HFF-Myc (cell line): ENCODE measurements at regions not wholly inside any gene's neighbourhood (a gene's known extent, or its start where the extent isn't known, plus 50 kb on each side); places are given as distances from the start of the nearest gene placed in this dataset.

Experiments used
- DNase-seq: peaks from one replicate; pipeline ENCODE4 v3.0.0-alpha.2; 2011; ENCODE audit warnings: low read depth; ENCODE audit errors: extremely low read depth
- H3K4me3 ChIP-seq: replicated peaks from 2 replicates; pipeline ENCODE4 v1.5.1; 2011; ENCODE audit warnings: low read depth, mild to moderate bottlenecking, control low read depth, low read length
- TF ChIP-seq, protein P1 (sequence below): IDR thresholded peaks from 2 replicates; pipeline ENCODE4 v1.5.1; 2012; ENCODE audit warnings: mild to moderate bottlenecking, low read depth, low read length, control low read depth; ENCODE audit errors: missing control alignments

DNA sequence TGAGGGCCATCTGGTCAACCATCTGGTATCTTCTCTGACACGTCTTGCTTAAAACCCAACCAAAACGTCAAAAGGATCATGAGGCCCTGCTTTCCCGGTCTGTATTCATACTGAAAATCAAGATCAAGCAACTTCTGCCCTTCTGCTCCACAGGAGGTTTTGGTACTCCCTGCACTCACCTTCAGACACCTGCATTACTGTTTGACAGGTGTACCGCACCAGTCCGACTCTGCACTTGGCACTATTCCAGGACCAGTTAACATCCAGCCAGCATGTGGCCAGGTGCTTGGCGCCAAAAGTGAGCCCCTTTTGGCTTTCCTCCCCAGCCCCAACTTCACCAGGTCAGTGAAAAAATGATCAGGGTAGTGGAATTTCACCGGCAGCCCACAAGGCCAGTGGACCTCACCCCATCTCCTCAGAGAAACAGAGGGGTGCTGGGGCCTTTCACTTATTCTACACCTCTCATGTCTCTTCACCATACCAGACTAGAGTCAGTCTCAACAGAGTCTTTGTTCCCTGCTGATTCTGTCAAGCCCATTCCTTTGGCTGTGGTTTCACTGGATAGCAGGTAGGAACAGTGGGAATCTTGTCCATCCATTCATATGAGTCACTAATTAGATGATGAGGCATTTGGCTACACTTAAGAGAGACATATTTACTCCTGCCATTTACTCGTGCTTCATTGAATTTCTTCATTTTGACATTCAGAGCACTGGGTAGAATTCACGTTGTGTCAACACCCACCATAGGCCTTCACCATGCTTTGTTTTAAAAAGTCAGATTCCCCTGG, 85.3 kb downstream of the ZNF726 start:
- DNase-seq = no peak

DNA sequence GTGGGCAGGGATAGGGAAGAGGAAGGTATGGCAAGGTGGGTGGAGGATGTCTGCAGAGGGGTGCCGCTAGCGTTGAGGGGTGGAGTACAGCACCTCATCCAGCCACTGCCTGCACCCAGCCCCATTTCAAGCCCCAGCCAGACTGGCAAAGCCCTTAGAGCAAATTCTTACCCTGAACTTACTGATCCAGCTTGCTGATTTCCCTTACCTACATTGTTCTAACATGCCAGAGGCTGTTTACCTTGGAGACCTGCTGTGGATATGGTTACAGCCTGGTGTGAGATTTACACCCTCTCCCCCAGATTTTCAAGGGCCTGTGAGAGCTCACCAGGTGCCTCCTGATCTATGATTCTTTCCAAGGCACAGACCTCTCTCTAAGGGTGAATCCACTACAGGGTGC, 86.0 kb downstream of the ZNF726 start:
- H3K4me3 ChIP-seq = no peak overlapping the region
- TF ChIP-seq, protein P1, sequence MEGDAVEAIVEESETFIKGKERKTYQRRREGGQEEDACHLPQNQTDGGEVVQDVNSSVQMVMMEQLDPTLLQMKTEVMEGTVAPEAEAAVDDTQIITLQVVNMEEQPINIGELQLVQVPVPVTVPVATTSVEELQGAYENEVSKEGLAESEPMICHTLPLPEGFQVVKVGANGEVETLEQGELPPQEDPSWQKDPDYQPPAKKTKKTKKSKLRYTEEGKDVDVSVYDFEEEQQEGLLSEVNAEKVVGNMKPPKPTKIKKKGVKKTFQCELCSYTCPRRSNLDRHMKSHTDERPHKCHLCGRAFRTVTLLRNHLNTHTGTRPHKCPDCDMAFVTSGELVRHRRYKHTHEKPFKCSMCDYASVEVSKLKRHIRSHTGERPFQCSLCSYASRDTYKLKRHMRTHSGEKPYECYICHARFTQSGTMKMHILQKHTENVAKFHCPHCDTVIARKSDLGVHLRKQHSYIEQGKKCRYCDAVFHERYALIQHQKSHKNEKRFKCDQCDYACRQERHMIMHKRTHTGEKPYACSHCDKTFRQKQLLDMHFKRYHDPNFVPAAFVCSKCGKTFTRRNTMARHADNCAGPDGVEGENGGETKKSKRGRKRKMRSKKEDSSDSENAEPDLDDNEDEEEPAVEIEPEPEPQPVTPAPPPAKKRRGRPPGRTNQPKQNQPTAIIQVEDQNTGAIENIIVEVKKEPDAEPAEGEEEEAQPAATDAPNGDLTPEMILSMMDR = no peak
- DNase-seq = no peak

More for the DNA sequence above, 85.3 kb downstream of the ZNF726 start:
- no peak overlapping the region for H3K4me3 ChIP-seq
- TF ChIP-seq, protein P1 = no peak

DNA sequence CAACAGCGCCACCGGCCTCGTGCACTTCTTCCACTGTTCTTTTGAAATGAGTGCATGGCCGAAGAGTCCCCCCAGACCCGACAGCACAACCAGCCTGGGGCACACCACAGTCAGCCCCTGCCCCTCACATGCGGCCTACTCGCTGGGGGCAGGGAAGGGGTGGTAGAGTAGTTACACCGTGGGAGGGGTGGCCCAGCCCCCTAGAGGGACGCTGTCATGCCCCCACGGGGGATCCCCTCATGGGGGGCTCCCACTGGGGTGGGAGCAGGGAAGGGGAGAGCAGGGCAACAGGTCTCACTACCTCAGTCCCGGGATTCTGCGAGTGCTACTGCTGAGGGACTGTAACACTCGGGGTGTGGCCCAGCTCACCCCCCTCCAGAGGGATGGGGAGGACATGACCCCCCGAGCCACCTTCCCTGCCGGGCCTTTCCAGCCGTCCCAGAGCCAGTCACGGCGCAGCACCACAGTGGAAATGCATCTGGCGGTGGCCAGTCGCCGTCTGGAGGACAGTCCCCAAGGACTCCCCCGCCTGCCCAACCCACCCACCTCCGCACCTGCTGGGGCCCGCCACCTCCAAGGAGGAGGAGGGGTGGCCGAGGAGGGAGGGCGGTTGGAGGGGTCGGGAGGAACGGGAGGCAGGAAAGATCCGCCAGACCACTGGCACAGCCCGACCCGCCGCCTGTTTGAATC, 84.6 kb upstream of the ZNF254 start:
- TF ChIP-seq, protein P1 = no peak
- H3K4me3 ChIP-seq = no peak overlapping the region
- no peak for DNase-seq

DNA sequence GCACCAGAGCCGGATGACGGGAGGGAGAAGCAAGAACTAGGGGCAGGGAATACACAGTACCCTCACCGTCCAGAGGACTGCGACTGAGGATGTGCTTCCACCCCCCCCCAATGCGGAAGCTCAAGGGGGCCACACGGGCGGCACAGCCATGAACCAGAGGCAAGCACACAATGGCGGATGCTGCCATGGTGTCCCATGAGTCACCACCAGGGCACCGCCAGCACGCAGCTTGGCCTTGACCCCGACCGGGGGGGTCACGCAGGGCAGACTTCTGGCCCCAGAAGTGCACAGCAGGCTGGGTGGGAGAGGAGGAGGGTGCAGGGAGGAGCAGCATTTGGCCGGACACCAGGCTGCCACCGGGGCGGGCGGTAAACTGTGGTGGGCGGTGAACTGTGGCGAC, 83.5 kb upstream of the ZNF254 start:
- no peak for DNase-seq
- no peak overlapping the region for H3K4me3 ChIP-seq
- TF ChIP-seq, protein P1 = no peak

DNA sequence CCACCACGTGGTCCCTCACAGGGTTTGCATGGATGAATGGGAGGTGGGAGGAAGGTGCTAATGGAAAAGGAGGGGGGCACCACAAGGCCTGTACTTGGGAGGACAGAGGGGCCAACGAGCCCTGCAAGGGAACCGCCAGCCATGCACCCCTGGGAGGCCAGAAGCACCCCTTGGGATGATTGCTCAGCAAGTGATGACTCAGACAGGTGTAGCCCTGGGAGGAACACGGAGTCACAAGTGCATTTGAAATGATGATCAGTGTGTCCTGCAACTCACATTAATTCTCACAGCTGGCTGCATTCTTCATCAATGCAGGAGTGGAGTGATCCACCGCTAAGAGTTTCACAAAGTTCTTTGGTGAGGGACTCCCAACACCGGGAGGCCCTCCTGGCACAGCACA, 82.8 kb upstream of the ZNF254 start:
- TF ChIP-seq, protein P1 = no peak
- no peak for DNase-seq
- no peak overlapping the region for H3K4me3 ChIP-seq

DNA sequence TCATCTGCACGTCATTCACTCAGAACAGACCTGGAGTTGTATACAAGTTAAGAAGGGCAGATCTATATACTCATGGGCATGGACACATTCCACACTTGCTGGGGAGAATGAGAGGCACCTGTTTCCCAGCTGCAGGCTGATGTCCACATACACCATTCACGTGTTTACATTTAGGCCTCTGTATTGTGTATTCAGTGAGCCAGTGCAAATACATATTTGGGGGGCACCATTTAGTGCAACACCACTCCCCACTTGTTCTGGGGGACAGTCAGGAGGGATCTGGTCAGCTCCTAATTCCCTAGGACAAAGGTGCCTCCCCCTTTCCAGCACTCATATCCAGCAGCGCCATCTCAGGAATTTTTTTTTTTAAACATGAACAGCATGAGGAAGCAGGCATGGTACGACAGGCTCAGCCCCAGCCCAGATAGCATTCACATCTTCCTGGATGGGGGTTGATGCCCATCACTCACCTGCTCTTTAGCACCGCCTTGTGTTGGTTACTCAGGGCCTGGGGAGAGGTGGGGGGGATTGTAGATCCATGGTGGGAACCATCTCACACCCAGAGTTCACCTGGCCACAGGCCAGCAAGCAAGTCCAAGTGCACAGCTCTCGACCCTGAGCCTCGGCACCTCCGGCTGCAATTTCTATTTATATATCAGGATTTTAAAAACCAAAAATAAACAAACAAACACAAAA, 56.9 kb upstream of the ZNF254 start:
- DNase-seq = no peak
- H3K4me3 ChIP-seq = no peak overlapping the region
- TF ChIP-seq, protein P1 = no peak
